T47D (cell line): ENCODE measurements at regions not wholly inside any gene's neighbourhood (a gene's known extent, or its start where the extent isn't known, plus 50 kb on each side); places are given as distances from the start of the nearest gene placed in this dataset.

ENCODE experiments used
- DNase-seq, 2 experiments: peaks; one replicate each; pipeline versions ENCODE4 v3.0.0 to v3.0.0-alpha.2; 2011 to 2012; ENCODE audit warnings: low read depth in 1 of 2, low spot score in 1 of 2
- JUND ChIP-seq: IDR thresholded peaks from 2 replicates; pipeline ENCODE4 v1.6.1; 2012; ENCODE audit warnings: low read depth
- in situ Hi-C: cut with HindIII; loops from 2 replicates; pipeline ENCODE4 v1.10.0; 2016; ENCODE audit warnings: low sequenced_read_pairs, low pct_unique_long_range_greater_than_20kb

GRCh38 chr5:74415695-74416102 lies 224.8 kb downstream of the ENC1 start:
- no peak for DNase-seq
- no peak for TF ChIP-seq JUND
- in situ Hi-C loops, result no loop called here

DNA sequence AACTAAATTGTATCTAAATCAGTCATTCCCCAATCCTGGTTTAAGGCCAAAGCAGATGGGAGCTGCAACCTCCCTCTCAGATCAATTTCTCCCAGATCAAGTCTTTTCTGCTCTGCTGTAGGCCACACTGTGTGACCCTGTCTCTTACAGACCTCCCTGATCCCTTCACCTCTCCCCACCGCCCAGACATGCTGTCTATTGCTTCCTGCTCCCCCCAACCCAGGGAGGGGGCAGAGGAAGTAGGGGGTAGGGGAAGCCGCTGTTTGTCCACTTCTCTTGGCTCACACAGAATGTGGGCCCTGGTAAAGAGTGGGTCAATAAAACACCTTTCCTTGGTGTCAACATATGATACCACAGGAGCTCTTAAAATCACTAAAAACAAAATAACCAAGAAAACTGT lies 226.3 kb downstream of the ENC1 start:
- no peak for TF ChIP-seq JUND
- in situ Hi-C loops, result no loop called here
- no peak for DNase-seq

DNA sequence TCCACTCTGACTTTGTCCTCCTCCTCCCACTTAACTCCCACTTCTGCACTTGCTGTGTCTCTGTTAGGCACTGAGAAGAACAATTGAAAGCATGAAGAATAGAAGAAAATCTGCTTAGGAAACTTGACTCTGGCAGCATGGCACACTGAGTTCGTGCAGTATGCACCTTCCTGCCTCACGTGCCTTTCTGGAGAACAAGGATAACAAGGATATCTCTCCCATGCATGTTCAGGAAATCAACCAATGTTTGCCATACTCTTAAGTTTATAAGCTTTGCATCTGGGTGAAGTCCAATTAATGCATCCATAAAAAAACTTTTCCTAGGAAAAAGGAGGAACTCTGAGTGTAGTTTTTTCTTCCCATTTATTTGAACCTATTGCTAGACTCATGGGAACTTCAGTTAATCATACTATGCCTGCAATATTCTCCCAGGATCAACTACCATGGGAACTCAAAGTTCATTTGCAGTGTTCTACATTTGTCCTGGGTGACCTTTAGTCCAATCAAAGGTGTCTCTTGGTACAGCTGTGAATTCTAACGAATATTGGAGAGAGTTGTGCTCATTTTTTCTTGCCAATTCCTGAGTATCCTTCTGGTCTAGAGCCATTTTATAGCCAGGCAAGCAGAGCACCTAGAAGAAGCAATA lies 227.0 kb downstream of the ENC1 start:
- no peak for DNase-seq
- in situ Hi-C loops, result no loop called here
- no peak for TF ChIP-seq JUND

DNA sequence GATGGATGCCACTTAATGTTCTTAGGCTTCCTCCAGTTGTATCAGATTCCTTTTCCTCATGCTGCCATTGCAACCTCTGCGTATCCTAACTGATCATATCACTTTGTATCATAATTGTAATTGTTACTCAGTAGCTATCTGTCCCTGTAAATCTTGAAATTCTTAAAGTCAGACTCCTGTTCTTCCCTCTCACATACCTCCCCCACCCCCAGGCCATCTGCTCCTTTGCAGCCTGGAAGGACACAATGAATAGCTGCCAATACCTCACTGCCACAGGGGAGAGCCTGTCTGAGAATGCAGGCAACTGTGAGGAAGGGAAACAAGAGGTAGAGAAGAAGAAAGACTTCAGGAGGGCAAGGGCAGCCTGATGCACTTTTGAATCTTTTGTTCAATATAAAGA lies 228.5 kb downstream of the ENC1 start:
- no peak for TF ChIP-seq JUND
- no peak for DNase-seq
- in situ Hi-C loops, result no loop called here

GRCh38 chr5:74409712-74410111 lies 230.8 kb downstream of the ENC1 start:
- DNase-seq, result no peak
- TF ChIP-seq JUND, result no peak
- in situ Hi-C loops, result no loop called here

- DNase-seq, result no peak
- in situ Hi-C loops, result no loop called here
Measured at GRCh38 chr5:74409166-74409706, 231.3 kb downstream of the ENC1 start.

DNA sequence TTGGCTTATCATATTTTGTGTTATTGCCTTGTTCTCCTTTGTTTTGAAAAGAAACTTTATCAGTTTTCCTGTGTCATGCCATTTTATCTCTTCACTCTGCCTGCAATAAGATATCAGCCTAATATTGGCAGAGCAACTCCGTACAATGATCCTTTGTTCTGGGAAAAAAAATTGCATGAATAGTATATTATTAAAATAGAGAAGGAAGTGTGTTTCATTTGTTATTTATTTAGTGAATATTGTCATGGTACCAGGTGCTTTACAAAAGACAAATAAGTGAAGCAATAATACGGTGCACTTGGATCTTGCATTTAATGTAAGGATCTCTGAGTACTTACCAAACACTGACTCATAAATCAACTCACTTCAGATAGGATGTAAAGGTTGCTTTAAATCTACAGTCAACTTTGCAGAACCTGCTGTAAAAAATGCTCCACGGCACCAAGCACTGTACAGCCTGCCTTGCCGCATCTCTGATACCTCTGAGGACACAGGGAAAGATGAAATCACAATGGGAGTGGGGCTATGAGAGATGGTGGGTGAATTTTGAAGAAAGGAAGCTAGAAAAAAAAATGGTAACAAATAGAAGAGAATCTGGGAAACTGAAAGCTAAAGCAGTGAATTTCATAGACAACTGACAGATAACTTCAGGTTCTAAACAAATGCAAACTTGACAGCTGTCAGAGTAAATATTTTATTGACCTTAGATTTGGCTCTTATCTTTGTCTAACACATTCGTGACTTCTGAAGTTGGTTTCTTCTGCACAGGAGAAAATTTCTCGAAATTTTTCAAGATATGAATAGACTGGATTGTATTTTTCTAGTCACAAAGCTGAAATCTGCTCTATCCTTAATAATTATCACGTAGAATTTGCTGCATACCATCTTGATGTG lies 232.1 kb downstream of the ENC1 start:
- in situ Hi-C loops, result no loop called here
- no peak for DNase-seq
- TF ChIP-seq JUND, result no peak

More at GRCh38 chr5:74409166-74409706, 231.3 kb downstream of the ENC1 start:
- TF ChIP-seq JUND, result no peak

DNA sequence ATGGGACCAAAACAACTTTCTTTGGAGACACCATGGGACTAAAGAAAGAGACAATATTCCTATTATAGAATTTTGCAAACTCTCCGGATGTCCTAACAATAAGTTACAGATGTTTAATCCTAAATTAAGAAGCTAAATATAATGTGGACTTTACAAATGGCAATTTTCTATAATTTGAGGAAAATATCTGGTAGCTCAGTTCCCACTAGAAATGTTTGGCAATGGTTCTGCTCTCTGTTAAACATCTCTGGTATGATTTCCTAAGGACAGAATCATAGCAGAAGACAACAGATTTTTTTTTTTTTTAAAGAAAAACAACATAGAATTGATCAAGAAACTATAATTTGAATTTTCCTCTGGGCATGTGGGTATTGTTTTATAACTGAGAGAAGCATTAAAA lies 232.8 kb downstream of the ENC1 start:
- no peak for DNase-seq
- in situ Hi-C loops, result no loop called here
- TF ChIP-seq JUND, result no peak

- in situ Hi-C loops, result no loop called here
- DNase-seq, result no peak
- no peak for TF ChIP-seq JUND
Measured at GRCh38 chr5:74406844-74407243, 233.7 kb downstream of the ENC1 start.

- no peak for DNase-seq
- no peak for TF ChIP-seq JUND
- in situ Hi-C loops, result no loop called here
Measured at GRCh38 chr5:74405593-74405992, 234.9 kb downstream of the ENC1 start.

- DNase-seq, result no peak
- in situ Hi-C loops, result no loop called here
- TF ChIP-seq JUND, result no peak
Measured at GRCh38 chr5:74404574-74405508, 235.7 kb downstream of the ENC1 start.

GRCh38 chr5:74403771-74404170 lies 236.8 kb downstream of the ENC1 start:
- no peak for DNase-seq
- in situ Hi-C loops, result no loop called here
- TF ChIP-seq JUND, result no peak
